ENCODE measurements at regions not wholly inside any gene's neighbourhood (a gene's known extent, or its start where the extent isn't known, plus 50 kb on each side); places are given as distances from the start of the nearest gene placed in this dataset.

- ChIA-PET CTCF (interaction anchor here (0.8 kb wide), 1 partner anchor 19 kb away, joined by 5 read pairs; no protein-coding TSS in a partner anchor), POLR2A (no interaction called here), RAD21 (ENCODE audit: low non-redundant PET in 1 of 2, low total read pairs in 2 of 2, uncharacterized antibody in 2 of 2, unreplicated experiment in 2 of 2) (no interaction called here)
- peak; percentile 69 for ATAC-seq
- no peaks in the 10 kb centered on the region for H3K79me2 ChIP-seq (ENCODE audit: insufficient read depth, low read length)
- no peak for DNase-seq (ENCODE audit: low read depth, low spot score)
- H3K4me3 ChIP-seq (replicated peaks in 1 of 2; ENCODE audit: low read depth in 1 of 2, low read length in 2 of 2): no peak overlapping the region
- no peak overlapping the region for H3K4me2 ChIP-seq (ENCODE audit: low read length)
- no peaks in the 10 kb centered on the region for H4K20me1 ChIP-seq (ENCODE audit: insufficient read depth)
- H3K27ac ChIP-seq (ENCODE audit: low read depth, low read length): no peak overlapping the region
- intact Hi-C loops (cut with micrococcal nuclease): no loop called here
- no peak for TF ChIP-seq YY1 (IDR thresholded peaks at IDR 0.05; ENCODE audit: extremely low read depth, insufficient replicate concordance, low read depth, low read length)
- no peak for TF ChIP-seq REST (IDR thresholded peaks at IDR 0.05; ENCODE audit: low read depth)
- TF ChIP-seq CTCF (IDR thresholded peaks at IDR 0.05 in 2 of 3, conservative IDR thresholded peaks at IDR 0.05 in 1 of 3; ENCODE audit: borderline replicate concordance in 1 of 3, insufficient read depth in 1 of 3, low read depth in 2 of 3, low read length in 2 of 3): peak in 2 of 3 experiments; percentile 45 to 49; a peak in 4 of 6 replicates
- TF ChIP-seq SIN3A (IDR thresholded peaks at IDR 0.05; ENCODE audit: low read depth): no peak
- TF ChIP-seq MAX (IDR thresholded peaks at IDR 0.05): no peak
- TF ChIP-seq EGR1 (IDR thresholded peaks at IDR 0.05; ENCODE audit: low read depth): no peak
- H3K9me2 ChIP-seq (ENCODE audit: insufficient read depth): peaks cover 4% of the 10 kb centered on the region; the same call in 1 of the 2 replicates
- peaks cover 13 to 38% of the 10 kb centered on the region in 2 experiments for H3K4me1 ChIP-seq (ENCODE audit: control insufficient read depth in 1 of 2, insufficient read depth in 2 of 2, low read length in 2 of 2)
- H2AFZ ChIP-seq (ENCODE audit: low read depth, low read length, poor library complexity, severe bottlenecking): peak overlapping the region; percentile 56
- no peaks in the 10 kb centered on the region for H3K9me3 ChIP-seq (ENCODE audit: control insufficient read depth in 1 of 2, insufficient read depth in 1 of 2, low read depth in 1 of 2, low read length in 2 of 2)
- H3K27me3 ChIP-seq (ENCODE audit: insufficient read depth, low read length): no peaks in the 10 kb centered on the region
- H3K36me3 ChIP-seq (ENCODE audit: control insufficient read depth in 1 of 2, insufficient read depth in 2 of 2, low read length in 2 of 2): no peaks in the 10 kb centered on the region
- H3K9ac ChIP-seq (ENCODE audit: low read length): no peak overlapping the region
- BruUV-seq (replicated peaks): no TSS peak
These were observed 99.4 kb upstream of the FRMD6 start for GRCh38 chr14:51552275-51552674.
